RPMI8226 (cell line): ENCODE measurements at regions not wholly inside any gene's neighbourhood (a gene's known extent, or its start where the extent isn't known, plus 50 kb on each side); places are given as distances from the start of the nearest gene placed in this dataset.

Experiments
- DNase-seq: peaks from one replicate; pipeline ENCODE4 v3.0.0-alpha.2; 2015

DNA sequence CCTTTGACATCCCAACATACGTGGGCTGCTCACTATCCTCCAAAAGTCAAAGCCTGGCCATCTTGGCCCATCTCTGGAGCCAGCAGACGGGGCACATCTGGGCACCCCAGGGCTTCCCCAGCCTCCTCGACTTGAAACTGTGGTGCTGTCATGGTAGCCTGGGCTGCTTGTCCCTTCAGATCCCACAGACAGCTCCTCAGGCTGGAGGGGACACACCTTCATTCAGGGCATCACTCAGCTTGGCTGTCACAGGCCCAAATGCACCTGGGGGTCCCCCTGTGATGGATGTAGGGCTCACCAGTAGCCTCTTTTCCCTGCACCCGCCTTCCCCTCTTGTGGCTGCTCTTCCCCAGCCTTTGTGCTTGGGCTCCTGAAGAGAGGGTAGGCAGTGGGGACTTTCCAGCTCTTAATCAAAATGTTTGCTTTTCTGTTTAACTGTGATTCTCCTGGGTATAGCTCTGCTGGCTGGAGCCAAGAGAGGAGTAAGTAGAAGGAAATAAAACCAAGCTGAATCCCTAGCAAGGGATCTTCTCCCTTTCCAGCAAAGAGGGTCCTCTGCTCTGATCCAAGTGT, 92.3 kb downstream of the GYPC start:
- no peak for DNase-seq

DNA sequence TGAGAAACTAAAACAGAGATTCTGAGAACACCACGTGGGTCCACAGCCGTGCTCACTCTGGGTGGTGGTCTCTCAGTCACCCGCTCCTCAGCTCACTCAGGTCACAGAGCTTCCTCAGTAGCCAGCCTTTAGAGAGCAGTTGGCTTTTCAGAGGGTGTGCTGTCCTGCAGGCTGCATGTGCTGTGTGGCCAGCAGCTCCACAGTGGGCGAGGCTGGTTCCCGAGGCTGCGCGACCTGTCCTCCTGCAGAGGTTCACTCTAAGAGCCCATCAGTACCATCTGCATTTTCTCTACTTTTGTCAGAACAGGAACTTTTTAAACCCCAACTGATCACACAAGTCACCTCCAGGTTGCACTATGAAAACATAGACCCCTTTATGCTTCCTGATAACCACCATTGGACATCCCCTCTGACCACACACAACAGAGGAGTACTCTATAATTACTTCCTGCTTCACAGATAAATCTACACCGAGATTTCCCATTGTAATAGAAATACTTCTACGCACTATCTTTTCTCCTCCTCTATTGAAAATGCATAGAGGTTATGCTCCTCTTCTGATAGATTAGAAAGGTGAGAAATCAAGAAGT, 93.1 kb downstream of the GYPC start:
- no peak for DNase-seq

DNA sequence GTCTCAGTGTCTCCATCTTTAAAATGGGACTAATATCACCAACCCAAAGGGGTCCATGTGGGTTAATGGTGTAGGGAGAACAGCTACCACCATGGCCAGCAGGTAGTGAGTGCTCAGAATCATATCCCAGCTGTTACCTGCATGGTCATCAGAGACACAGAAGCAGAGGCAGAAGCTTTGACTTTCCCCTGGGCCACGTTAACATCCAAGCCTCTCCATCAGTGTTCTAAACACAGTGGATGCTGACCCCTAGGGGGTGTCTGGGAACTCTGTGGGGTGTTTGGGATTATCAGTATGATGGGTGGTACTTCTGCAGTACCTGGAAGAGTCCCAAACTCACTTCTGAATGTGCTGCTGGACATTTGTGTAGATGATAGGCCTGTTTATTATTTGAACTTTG, 93.6 kb downstream of the GYPC start:
- DNase-seq, result no peak

DNA sequence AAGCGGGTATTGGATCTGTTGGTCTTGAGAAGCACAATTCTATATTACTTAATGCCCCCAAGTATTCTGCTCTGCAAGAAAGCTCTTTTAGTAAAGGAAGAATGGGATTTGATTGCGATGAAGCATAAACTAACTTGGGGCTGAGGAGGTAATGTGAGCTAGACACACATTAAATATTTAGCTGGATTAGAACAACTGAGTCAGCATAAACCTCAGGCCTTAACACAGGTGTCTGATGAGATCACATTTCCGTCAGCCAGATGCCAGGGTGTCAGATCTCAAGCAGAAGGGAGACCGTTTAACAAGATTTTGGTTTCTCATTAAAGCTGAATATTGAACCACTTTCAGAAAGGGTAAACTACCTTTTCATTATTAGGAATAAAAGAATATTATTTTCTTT, 94.5 kb downstream of the GYPC start:
- DNase-seq, result peak; percentile 45

DNA sequence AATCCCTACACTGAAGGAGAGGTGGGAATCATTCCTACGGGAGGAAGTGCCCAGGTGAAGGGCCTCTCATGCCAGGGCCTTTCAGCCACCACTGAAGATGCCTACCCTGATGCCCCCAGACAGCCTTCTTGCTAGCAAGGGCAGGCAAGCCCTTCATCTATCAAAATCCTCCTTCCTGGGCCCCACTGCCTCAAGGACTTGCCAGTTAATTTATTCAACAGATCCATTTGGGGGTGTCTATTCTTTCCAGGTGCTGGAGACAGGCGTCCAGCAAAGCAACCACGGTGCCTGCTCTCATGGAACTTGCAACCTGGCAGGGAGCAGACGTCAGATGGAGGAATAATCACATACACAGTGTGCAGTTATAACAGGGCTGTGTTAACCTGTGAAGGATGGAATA, 95.5 kb downstream of the GYPC start:
- DNase-seq, result no peak

DNA sequence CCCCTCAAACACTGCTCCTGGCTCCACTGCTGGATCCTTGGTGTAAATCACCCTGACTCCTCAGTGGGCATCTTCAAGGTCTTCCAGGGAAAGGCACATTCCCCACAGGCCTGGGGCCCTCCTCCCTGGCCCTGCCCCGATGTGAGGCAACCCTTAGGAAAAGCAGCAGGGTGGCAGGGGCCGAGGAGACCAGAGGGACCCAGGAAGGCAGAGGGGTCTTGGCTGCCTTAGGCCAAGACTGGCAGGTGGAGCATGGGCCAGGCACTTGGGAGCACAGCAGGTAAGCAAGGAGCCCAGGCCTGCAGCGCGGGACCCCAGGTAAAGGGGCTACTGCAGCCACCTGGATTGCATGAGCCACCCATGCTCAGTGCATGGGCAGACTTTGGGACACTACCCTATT, 96.9 kb downstream of the GYPC start:
- no peak for DNase-seq

DNA sequence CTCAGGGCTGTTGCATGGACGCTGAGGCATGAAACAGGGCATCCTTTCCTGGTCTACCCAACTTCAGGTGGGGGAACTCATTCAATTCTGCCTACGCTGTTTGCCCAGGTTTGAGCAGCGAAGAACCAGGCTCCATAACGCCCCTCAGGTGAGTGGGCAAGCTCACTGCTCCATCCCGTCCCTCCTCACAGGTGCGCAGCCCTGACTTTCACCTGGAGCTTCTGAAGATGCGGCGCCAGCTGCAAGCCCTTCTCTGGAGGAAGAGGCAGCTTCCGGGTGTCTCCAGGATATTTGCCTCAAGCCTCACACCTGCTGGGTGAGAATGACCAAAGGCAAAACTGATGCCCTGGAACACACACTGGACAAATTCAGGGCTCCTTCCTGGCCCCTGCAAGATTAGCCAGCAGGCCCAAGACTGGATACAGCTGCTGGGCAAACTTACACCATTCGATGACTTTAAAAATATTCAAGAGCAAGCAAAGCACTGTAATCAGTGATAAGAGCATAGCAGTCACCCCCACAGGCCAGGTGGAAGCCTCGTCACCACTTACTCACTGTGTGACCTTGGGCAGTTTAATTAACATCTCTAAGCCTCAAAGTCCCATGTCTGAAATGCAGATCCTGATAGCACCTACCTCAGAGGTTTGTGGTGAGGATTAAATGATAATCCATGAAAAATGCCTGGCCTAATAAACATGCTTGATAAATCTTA, 97.7 kb downstream of the GYPC start:
- no peak for DNase-seq

DNA sequence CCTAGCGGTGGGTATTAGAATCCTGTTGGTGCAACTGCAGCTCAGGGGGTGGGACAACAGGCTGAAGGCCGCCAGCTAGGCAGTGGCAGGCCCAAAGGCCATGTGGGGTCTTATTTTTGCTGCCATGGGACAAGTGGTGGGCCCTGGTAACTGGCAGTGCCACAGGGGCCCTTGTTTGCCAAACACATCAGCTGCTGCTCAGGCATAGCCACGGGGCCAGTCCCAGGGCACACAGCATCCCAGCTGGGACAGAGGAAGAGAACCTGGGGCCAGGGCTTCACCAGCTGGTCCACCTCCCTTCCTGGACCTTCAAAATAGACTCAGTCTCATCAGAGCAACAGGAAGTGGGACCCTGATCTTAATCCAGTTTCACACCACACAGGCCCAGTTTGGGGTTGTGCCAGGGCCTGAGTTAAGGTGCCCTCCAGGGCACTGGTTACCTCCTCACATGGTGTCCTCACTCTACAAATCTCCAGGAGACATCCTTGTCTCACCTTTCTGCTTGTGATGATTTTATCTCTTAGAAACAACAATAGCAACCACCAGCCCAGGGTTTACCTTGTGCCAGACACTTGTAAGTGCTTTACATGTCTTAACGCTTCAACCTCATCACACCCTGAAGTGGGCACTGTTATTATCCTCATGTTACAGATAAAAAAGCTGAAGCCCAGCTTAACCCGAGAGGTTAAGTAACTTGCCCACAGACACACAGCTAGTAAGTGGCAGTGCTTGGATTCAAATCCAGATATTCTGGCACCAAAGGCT, 98.5 kb downstream of the GYPC start:
- no peak for DNase-seq

DNA sequence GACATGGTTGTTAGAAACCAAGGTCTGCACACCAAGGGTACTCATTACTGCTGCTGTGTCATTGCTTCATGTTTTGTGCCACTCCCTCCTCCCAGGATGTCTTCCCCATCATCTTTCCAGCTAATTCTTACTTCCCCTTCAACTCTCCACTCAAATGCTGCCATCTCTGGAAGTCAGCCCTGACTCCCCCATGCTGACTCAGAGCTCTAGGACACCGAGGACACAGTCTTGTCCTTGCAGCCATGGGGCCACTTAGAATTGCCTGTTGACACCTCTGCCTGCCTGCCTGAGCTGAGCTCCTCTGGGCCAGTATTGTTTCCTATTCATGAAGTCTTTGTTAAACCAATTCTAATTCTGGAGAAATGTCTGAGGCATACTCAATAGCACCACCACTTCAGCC, 100.2 kb downstream of the GYPC start:
- DNase-seq, result no peak

DNA sequence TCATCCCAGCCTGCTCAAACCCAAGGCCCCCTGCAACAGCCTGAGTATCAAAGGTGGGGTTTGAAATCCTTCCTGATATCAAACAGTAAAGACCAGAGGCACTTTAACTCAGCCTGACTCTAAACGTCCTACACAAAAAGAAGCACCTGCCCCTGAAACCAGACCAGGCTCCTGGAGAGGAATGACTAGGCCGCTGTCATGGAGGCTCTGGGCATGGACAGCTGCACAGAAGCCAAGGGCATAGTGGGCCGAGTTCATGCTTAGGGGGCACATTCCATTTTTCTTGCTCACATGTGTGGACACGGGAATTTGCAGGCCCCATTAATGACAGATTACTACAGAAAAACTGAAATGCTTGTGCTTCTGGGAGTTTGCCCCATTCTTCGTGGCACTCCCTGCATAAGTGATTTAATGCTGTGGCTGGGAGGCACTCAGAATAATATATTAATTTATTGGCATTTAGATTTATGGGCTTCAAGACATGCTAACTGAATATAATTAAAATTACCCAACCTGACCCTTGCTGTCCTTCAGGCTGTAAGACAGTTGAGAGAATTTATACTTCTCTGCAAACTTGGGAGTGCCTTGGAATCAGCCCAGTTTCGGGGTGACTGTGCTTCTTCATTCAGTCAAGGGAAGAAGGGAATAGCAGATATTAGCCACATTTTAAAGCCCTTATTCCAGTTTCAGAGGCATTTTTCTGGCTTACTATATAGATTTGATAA, 105.5 kb downstream of the GYPC start:
- DNase-seq, result no peak

DNA sequence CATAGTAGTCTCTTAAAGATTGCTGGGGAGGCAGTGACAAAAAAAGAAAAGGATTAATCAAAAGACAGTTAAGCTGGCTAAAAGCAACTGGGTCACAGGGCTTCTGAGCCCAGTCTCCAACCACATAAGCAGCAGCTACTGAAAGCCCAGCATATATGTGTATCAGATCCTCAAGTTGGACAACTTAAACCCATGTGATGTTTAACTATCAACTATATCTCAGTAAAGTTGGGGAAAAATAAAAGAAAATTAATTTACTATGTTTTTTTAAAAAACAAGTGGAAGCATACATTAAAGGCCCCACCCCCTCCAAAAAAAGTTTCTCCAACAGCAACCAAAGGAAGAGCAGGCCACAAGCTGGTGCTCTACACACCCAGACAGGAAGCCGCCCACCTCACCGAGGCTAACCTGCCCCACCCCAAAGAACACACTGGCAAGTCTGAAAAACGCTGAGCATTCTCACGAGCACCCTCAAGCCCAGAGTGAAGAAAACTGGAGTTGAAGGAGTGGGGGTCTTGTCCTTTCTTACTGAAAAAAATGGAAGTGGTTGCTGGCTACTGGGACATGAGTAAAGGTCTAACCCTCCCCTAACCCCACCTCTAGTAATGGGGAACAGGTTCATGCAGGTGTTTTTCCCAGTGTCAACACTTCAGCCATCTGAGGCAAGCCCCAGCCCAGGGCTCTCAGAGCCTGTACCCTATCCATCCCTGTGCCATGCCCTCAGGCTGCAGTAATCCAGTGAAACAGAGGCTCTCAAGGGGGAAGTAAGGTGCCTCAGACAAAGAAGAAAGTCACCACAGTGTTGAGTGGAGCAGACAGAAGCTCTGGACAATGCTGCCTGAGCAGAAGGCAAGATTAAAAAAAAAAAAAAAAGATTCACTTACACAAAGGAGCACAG, 106.3 kb downstream of the GYPC start:
- DNase-seq, result no peak

DNA sequence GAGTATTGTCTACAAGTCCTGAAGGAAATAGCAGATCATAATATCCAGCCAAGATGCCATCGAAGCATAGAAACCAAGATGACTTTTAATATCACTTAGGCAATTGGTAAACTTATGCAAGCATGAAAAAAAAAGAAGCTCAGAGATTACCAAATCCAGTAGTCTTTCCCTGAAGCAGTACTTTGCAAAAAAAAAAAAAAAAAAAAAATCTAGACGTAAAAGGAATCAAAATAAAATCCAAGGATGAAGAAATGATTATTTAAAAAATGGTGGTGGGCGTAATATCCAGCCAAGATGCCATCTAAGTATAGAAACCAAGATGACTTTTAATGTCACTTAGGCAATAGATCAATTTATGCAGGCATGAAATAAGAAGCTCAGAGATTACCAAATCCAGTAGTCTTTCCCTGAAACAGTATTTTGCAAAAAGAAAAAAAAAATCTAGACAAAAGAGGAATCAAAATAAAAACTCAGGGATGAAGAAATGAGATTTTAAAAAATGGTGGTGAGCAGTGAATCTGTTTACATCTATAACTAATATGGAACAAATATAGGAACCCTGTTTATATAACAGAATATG, 108.8 kb downstream of the GYPC start:
- DNase-seq, result no peak

DNA sequence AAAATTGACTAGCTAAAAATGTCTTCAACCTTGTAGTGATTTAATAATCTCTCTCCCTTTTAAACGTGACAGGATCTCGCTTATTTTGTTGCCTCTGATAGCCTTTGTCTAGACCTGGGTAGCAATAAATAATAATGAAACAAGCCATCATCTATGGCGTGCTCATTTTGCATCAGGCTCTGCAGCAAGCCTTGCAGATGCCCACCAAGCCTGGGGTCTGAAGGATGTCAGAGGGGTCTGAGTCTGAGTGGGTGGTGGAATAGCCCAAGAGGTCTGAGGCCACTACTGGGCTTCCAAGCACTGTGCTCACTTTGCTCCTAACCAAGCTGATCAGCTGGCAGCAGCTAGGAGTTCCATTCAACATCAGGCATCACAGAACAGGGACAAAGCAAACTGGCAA, 109.4 kb downstream of the GYPC start:
- no peak for DNase-seq

DNA sequence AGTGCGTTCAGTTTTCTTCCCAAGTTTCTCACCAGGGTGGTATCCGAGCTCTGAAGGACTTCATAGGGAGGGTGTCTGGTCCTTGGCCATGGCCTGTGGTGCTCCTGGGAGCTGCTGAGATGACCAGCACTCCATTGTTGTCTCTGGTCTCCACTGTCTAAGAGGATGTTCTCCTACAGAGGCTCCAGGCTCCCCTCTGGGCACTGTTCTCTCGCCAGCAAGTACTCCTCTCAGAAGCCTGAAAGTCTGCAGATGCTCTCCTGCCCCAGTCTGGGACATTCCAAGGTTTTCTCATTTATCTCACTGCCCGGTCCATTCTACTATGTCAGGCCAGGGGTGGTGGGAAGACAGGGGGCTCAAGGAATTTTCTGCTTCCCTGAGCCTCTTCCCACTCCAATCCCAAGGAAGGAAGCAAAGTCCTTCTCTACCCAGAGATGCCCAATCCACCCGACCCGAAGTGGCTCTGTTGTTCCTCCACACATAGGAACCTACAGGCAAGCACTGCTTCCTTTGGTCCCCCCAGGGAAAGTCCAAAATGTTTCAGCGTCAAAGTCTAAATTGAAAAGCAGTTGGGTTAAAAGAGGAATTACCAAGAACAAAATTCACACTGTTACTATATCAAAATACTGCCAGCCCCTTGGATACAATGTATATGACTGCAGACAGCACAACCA, 110.5 kb downstream of the GYPC start:
- no peak for DNase-seq

DNA sequence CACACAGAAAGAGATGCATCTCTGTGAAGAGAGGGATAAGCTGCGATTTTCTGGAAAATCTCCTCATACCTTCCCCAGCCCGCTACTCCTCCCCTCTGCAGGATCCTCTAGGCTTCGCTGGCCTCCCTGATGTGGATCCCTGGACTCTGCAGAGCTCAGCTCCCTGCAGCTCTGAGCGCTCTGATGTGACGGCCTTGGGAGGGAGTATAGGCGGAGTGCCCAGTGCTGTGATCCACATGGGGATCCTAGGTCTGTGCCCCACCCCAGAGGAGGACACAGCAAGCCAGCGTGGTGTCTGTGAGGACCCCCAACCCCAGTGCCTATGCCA, 111.0 kb downstream of the GYPC start:
- DNase-seq, result no peak

DNA sequence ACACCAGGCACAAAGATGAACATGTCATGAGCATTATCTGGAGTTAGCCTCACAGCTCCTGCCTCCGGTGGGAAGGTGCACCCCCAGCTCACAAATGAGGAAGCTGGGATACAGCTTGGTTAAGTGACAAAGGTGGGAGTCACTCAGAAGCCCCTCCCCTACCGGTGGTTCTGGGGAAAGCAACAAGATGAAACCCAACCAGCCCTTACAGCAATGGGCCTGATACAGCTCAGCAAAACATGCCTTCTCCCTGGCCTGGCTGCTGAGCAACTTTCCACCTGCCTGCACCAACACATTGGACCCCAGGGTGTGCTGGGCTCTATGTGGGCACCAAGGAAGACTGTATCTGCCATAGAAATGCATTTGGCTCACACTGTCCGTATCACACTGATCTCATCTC, 113.2 kb downstream of the GYPC start:
- DNase-seq, result no peak

DNA sequence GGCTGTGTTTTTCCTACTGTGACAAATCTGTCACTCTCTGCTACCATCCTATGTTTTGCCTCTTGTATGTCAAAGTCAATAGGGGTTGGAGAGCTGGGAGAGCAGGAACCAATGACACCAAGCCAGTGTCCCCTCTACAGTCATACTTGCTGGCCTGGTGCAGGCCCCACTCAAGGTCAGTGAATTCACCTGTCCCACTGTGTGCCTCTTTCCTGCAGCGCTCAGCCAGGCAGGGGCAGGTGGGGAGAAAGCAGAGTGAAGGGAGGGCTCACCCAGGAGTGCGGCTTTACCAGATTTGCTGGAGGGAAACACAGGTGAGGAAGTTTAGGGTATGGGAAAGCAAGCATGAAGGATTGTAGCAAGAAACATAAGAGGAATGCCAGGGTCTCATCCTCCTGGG, 114.5 kb downstream of the GYPC start:
- DNase-seq, result no peak

DNA sequence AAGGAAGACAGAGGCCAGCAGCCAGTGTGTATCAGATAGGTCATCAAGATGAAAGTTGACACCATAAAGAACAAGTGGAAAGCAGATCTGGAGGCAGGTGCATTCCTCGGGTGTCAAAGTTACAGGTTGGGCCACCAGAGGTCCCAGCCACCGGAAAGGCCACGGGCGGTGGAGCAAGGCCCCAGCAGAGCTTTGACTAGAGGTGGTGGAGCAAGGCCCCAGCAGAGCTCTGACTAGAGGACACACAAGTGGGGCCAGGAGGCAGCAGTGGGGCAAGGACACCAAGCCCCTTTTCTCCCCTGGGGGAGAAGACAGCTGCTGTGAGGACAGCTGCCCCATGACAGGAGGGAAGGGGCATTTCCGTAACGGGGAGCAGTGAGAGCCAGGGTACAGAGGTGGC, 115.1 kb downstream of the GYPC start:
- DNase-seq, result no peak

DNA sequence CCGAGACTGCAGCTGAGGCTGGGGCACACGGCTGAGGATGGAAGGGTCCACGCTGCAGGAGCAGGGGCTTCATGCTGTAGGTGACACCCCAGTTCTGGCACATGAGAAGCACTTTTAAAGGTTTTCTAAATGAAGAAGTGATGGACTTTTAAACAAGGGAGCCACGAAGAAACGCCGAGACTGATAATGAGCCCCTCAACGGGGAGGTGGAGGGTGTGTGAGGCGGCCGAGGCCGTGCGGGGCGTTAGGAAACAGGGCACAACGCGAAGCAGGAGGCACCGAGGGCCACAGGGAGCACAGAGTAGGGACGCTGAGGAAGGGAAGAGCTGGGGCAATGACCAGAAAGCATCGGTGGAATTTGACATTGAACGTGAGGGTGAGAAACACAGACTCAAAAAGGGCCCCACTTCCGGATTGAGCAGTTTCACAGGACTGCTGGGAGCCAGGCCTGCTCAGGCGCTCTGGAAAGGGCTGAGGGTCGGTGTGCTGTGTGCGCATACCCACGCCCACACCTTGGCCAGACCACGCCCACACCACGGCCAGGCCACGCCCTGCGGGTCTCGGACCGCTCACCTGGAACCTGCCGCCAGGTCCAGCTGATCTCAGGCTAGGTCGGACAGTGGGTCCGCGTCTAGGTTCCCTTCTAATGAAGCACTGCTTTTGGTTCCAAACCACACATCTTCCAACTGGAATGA, 115.7 kb downstream of the GYPC start:
- no peak for DNase-seq

DNA sequence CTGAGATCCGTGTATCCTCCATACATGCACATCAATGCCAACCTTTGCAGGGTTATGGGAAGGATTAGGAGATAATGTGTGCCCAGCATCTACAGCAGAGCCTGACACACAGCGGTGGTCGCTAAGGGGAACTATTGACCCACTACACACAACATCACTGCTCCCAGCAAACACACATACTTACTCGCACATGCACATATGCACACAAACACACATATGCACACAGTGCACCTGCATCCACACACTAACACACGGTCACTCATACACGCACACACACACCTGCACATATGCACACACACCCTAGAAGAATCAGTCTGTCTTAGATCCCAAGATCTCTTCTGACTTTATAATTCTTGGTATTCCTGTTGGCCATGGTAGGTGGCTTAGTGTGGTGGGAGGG, 118.3 kb downstream of the GYPC start:
- DNase-seq, result no peak

DNA sequence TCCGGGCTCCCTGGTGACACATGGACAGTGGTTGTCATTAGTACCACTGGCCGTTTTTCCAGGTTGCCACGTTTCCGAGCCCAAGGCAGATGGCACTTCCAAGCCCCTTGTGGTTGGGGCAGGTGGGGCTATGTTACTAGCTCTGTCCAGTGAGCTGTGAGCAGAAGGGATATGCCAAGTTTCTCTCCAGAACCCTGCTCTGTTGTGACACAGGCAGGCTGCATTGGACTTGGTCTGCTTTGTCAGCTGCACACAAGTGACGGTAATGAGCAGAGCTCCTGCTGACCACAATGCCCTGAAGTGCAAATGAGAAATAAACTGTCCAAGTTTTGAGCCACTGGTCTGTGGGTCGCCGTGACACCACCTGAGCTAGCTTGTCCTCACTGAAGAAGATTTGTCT, 118.8 kb downstream of the GYPC start:
- no peak for DNase-seq
